ENCODE measurements at regions not wholly inside any gene's neighbourhood (a gene's known extent, or its start where the extent isn't known, plus 50 kb on each side); places are given as distances from the start of the nearest gene placed in this dataset.

- Histone ChIP-seq H3K27me3 (ENCODE audit: insufficient read depth, low read length, poor library complexity, severe bottlenecking) (no peaks in the 10 kb centered on the region), H3K9me3 (ENCODE audit: insufficient read depth, low read depth, low read length) (no peaks in the 10 kb centered on the region), H3K9me2 (replicated peaks; ENCODE audit: low read depth, low read length) (no peaks in the 10 kb centered on the region), H4K20me1 (ENCODE audit: insufficient read depth, low read length, poor library complexity, severe bottlenecking) (no peaks in the 10 kb centered on the region), H3K9ac (ENCODE audit: low read depth, low read length, poor library complexity, severe bottlenecking) (no peak overlapping the region), H3K4me3 (ENCODE audit: low read length, poor library complexity, severe bottlenecking) (peak overlapping the region; percentile 22), H3K79me2 (ENCODE audit: insufficient read depth, low read length) (no peaks in the 10 kb centered on the region), H3K4me1 (ENCODE audit: insufficient read depth, low read length, poor library complexity, severe bottlenecking) (peaks cover 32% of the 10 kb centered on the region), H3K4me2 (ENCODE audit: low read depth, low read length, poor library complexity, severe bottlenecking) (peak overlapping the region; percentile 55), H3F3A (ENCODE audit: low read depth) (no peaks in the 10 kb centered on the region), H2AFZ (ENCODE audit: low read length) (no peak overlapping the region), H3K36me3 (ENCODE audit: insufficient read depth, low read length) (no peaks in the 10 kb centered on the region)
- TF ChIP-seq CTCF (conservative IDR thresholded peaks at IDR 0.05; ENCODE audit: low read length) = peak; percentile 38
- TF ChIP-seq EZH2phosphoT487 (IDR thresholded peaks at IDR 0.05; ENCODE audit: borderline replicate concordance) = no peak
Observed at GRCh38 chr4:10983268-10983667, 298.7 kb upstream of the CLNK start.

GRCh38 chr4:10982305-10982704 is 297.7 kb upstream of the CLNK start:
- Histone ChIP-seq H3K36me3 (ENCODE audit: insufficient read depth, low read length) (no peaks in the 10 kb centered on the region), H3F3A (ENCODE audit: low read depth) (no peaks in the 10 kb centered on the region), H3K27me3 (ENCODE audit: insufficient read depth, low read length, poor library complexity, severe bottlenecking) (no peaks in the 10 kb centered on the region), H3K9me2 (replicated peaks; ENCODE audit: low read depth, low read length) (no peaks in the 10 kb centered on the region), H4K20me1 (ENCODE audit: insufficient read depth, low read length, poor library complexity, severe bottlenecking) (no peaks in the 10 kb centered on the region), H3K79me2 (ENCODE audit: insufficient read depth, low read length) (no peaks in the 10 kb centered on the region), H3K4me2 (ENCODE audit: low read depth, low read length, poor library complexity, severe bottlenecking) (peak overlapping the region; percentile 55), H2AFZ (ENCODE audit: low read length) (no peak overlapping the region), H3K9ac (ENCODE audit: low read depth, low read length, poor library complexity, severe bottlenecking) (no peak overlapping the region), H3K4me3 (ENCODE audit: low read length, poor library complexity, severe bottlenecking) (peak overlapping the region; percentile 22), H3K9me3 (ENCODE audit: insufficient read depth, low read depth, low read length) (no peaks in the 10 kb centered on the region), H3K4me1 (ENCODE audit: insufficient read depth, low read length, poor library complexity, severe bottlenecking) (peaks cover 32% of the 10 kb centered on the region)
- TF ChIP-seq EZH2phosphoT487 (IDR thresholded peaks at IDR 0.05; ENCODE audit: borderline replicate concordance) (no peak), CTCF (conservative IDR thresholded peaks at IDR 0.05; ENCODE audit: low read length) (no peak)

GRCh38 chr4:10981576-10981975 is 297.0 kb upstream of the CLNK start:
- H4K20me1 ChIP-seq (ENCODE audit: insufficient read depth, low read length, poor library complexity, severe bottlenecking) = no peaks in the 10 kb centered on the region
- H3K4me1 ChIP-seq (ENCODE audit: insufficient read depth, low read length, poor library complexity, severe bottlenecking) = peaks cover 32% of the 10 kb centered on the region
- H3K4me2 ChIP-seq (ENCODE audit: low read depth, low read length, poor library complexity, severe bottlenecking) = no peak overlapping the region
- no peaks in the 10 kb centered on the region for H3K9me2 ChIP-seq (replicated peaks; ENCODE audit: low read depth, low read length)
- no peak overlapping the region for H3K4me3 ChIP-seq (ENCODE audit: low read length, poor library complexity, severe bottlenecking)
- H3K27me3 ChIP-seq (ENCODE audit: insufficient read depth, low read length, poor library complexity, severe bottlenecking) = no peaks in the 10 kb centered on the region
- H2AFZ ChIP-seq (ENCODE audit: low read length) = no peak overlapping the region
- H3K36me3 ChIP-seq (ENCODE audit: insufficient read depth, low read length) = no peaks in the 10 kb centered on the region
- H3K9me3 ChIP-seq (ENCODE audit: insufficient read depth, low read depth, low read length) = no peaks in the 10 kb centered on the region
- H3F3A ChIP-seq (ENCODE audit: low read depth) = no peaks in the 10 kb centered on the region
- H3K79me2 ChIP-seq (ENCODE audit: insufficient read depth, low read length) = no peaks in the 10 kb centered on the region
- TF ChIP-seq CTCF (conservative IDR thresholded peaks at IDR 0.05; ENCODE audit: low read length) (no peak), EZH2phosphoT487 (IDR thresholded peaks at IDR 0.05; ENCODE audit: borderline replicate concordance) (no peak)
- no peak overlapping the region for H3K9ac ChIP-seq (ENCODE audit: low read depth, low read length, poor library complexity, severe bottlenecking)

All from Loucy (cell line).